GM06990 (cell line): ENCODE measurements at regions not wholly inside any gene's neighbourhood (a gene's known extent, or its start where the extent isn't known, plus 50 kb on each side); places are given as distances from the start of the nearest gene placed in this dataset.

Source experiments
- DNase-seq: peaks from one replicate; pipeline ENCODE4 v3.0.0-alpha.2; 2011; ENCODE audit not compliant: insufficient read length; ENCODE audit errors: extremely low read depth
- H3K27me3 ChIP-seq: replicated peaks from 2 replicates; pipeline ENCODE4 v1.6.0; 2011; ENCODE audit warnings: low read length; ENCODE audit not compliant: control insufficient read depth, insufficient read depth
- H3K36me3 ChIP-seq: 2 replicates; pipeline ENCODE4 v1.5.1; 2011; ENCODE audit warnings: low read length; ENCODE audit not compliant: control insufficient read depth, insufficient read depth
- H3K4me3 ChIP-seq: replicated peaks from 2 replicates; pipeline ENCODE4 v1.5.1; 2011; ENCODE audit warnings: low read depth, mild to moderate bottlenecking, control low read depth, low read length
- CTCF ChIP-seq: IDR thresholded peaks from 2 replicates; pipeline ENCODE4 v1.5.1; 2011; ENCODE audit warnings: low read length, control low read depth, mild to moderate bottlenecking, inconsistent platforms; ENCODE audit not compliant: insufficient read depth, poor library complexity, severe bottlenecking

GRCh38 chr7:155981703-155982102, 169.4 kb upstream of the SHH start:
- Histone ChIP-seq H3K36me3 (no peaks in the 10 kb centered on the region), H3K27me3 (no peaks in the 10 kb centered on the region; the same call in 1 of the 2 replicates), H3K4me3 (no peak overlapping the region)
- no peak for DNase-seq
- no peak for TF ChIP-seq CTCF

GRCh38 chr7:155980841-155981240, 168.6 kb upstream of the SHH start:
- no peak overlapping the region for H3K4me3 ChIP-seq
- no peaks in the 10 kb centered on the region for H3K27me3 ChIP-seq
- no peak for DNase-seq
- no peak for TF ChIP-seq CTCF
- H3K36me3 ChIP-seq, result no peaks in the 10 kb centered on the region

- Histone ChIP-seq H3K27me3 (no peaks in the 10 kb centered on the region), H3K4me3 (no peak overlapping the region), H3K36me3 (no peaks in the 10 kb centered on the region)
- no peak for TF ChIP-seq CTCF
- no peak for DNase-seq
Observed at GRCh38 chr7:155979994-155980393, 167.7 kb upstream of the SHH start.

GRCh38 chr7:155979566-155979965, 167.3 kb upstream of the SHH start:
- Histone ChIP-seq H3K27me3 (no peaks in the 10 kb centered on the region), H3K36me3 (no peaks in the 10 kb centered on the region), H3K4me3 (no peak overlapping the region)
- no peak for DNase-seq
- TF ChIP-seq CTCF, result no peak

- Histone ChIP-seq H3K36me3 (no peaks in the 10 kb centered on the region), H3K4me3 (no peak overlapping the region), H3K27me3 (no peaks in the 10 kb centered on the region)
- no peak for DNase-seq
- no peak for TF ChIP-seq CTCF
Observed at GRCh38 chr7:155975490-155975889, 163.2 kb upstream of the SHH start.

GRCh38 chr7:155974186-155974897, 162.1 kb upstream of the SHH start:
- Histone ChIP-seq H3K27me3 (no peaks in the 10 kb centered on the region), H3K36me3 (no peaks in the 10 kb centered on the region), H3K4me3 (no peak overlapping the region)
- no peak for DNase-seq
- no peak for TF ChIP-seq CTCF
